PFSK-1 (cell line): ENCODE measurements at regions not wholly inside any gene's neighbourhood (a gene's known extent, or its start where the extent isn't known, plus 50 kb on each side); places are given as distances from the start of the nearest gene placed in this dataset.
A peak's percentile ranks its signal among the peaks of the same experiment; 100 is the strongest.

Experiments used
- FOXP2 ChIP-seq: optimal IDR thresholded peaks from 2 replicates; pipeline ENCODE3; 2011; ENCODE audit warnings: borderline replicate concordance, control low read depth, inconsistent platforms; ENCODE audit not compliant: insufficient read depth; ENCODE audit errors: extremely low read length, extremely low read depth
- POLR2AphosphoS5 ChIP-seq: IDR thresholded peaks from 2 replicates; pipeline ENCODE4 v1.6.1; 2012; ENCODE audit warnings: low read depth, mild to moderate bottlenecking, control low read depth, low read length, moderate library complexity
- REST ChIP-seq, 2 experiments: IDR thresholded peaks; 2 replicates each; pipeline versions ENCODE4 v1.6.1 to v1.8.0; 2011 to 2012; ENCODE audit warnings: low read depth in 2 of 2, low read length in 2 of 2, control low read depth in 1 of 2, inconsistent platforms in 1 of 2, mild to moderate bottlenecking in 1 of 2, moderate library complexity in 1 of 2; ENCODE audit not compliant: insufficient read depth in 1 of 2
- SIN3A ChIP-seq: IDR thresholded peaks from 2 replicates; pipeline ENCODE4 v1.6.1; 2012; ENCODE audit warnings: mild to moderate bottlenecking, low read length, moderate library complexity, borderline replicate concordance; ENCODE audit not compliant: insufficient read depth
- TAF1 ChIP-seq: IDR thresholded peaks from 2 replicates; pipeline ENCODE4 v1.6.1; 2012; ENCODE audit warnings: low read length, control low read depth, borderline replicate concordance; ENCODE audit not compliant: insufficient read depth

GRCh38 chr4:140252742-140253555, 99.0 kb upstream of the MAML3 start:
- TF ChIP-seq TAF1, result no peak
- TF ChIP-seq FOXP2, result peak; percentile 60
- TF ChIP-seq POLR2AphosphoS5, result no peak

DNA sequence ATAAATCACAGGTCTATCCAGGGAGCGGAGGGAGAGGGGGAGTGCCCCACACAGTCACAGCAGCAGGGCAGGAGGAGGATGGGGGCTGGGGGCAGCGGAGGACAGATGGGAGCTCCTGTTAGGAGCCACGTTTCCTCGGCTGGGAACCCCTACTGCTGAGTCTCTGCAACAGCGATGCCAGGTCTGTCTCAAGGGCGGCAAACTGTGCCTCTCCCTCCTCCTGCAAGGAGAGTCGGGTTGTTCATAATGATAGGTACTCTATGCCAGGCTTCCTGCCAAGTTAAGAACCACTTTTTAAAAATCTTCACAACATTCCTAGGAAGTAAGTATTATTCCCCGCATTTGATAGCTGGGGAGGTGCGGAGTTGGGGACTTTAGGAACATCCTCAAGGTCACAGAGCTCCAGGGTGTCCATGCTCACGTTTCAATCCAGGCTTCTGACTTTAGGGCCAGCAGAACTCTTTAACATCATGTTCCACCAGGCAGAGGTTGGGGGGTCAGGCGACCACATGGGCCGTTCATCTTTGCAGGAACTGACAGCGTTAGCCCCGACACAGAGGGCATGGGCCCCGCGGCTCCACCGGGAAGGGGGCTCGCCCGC, 98.3 kb upstream of the MAML3 start:
- TF ChIP-seq SIN3A (no peak), POLR2AphosphoS5 (no peak), FOXP2 (no peak), TAF1 (no peak), REST (IDR thresholded peaks at IDR 0.05; ENCODE audit: insufficient read depth in 1 of 2, low read depth in 2 of 2, low read length in 2 of 2) (no peak)

- no peak for TF ChIP-seq TAF1
Observed at GRCh38 chr4:140251571-140251970, 97.6 kb upstream of the MAML3 start.

DNA sequence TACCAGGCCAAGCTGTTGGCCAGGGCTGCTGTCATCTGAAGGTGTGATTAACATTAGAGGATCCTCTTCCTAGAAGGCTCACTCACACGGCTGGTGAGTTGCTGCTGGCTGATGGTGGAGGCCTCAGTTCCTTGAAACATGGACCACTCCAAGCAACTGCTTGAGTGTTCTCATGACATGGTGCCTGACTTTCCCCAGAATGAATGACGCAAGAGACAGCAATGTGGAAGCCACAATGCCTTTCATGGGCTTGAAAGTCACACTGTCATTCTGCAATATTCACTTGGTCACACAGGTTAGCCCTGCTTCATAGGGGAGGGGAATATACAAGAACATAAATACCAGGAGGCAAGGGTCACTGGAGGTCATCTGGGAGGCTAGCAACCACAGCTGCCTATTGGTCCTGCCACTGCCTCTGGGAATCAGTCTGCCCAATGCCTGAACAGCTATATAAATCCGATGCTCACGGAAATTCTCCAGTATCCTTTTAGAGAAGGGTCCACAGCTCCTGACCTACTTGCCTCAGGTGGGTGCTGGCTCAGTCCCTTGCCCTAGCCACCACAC, 97.1 kb upstream of the MAML3 start:
- TF ChIP-seq REST (IDR thresholded peaks at IDR 0.05; ENCODE audit: insufficient read depth in 1 of 2, low read depth in 2 of 2, low read length in 2 of 2) (no peak), POLR2AphosphoS5 (no peak), FOXP2 (no peak), SIN3A (no peak), TAF1 (no peak)

GRCh38 chr4:140249351-140249750, 95.4 kb upstream of the MAML3 start:
- no peak for TF ChIP-seq POLR2AphosphoS5
- TF ChIP-seq TAF1, result no peak
- TF ChIP-seq REST (IDR thresholded peaks at IDR 0.05; ENCODE audit: insufficient read depth in 1 of 2, low read depth in 2 of 2, low read length in 2 of 2), result no peak
- no peak for TF ChIP-seq SIN3A
- TF ChIP-seq FOXP2, result no peak

DNA sequence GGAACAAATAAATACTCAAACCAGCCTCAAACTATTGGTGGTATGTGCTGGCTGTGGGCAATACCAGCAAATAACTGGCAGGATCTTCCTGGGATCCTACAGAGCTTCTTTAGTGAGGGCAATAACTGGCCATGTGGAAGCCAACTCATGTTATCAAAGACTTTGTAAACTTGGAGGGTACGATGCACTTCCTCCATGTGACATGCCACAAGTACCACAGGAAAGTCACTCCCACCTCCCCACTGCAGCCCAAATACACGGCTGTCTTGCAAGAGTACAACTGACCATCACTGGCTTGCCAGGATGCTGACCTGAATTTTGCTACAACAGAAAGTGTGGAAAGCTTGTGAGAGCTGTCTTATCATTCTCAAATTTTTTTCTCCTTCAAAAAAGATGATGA, 93.3 kb upstream of the MAML3 start:
- no peak for TF ChIP-seq REST (IDR thresholded peaks at IDR 0.05; ENCODE audit: insufficient read depth in 1 of 2, low read depth in 2 of 2, low read length in 2 of 2)
- TF ChIP-seq POLR2AphosphoS5, result no peak
- TF ChIP-seq TAF1, result no peak
- TF ChIP-seq SIN3A, result no peak
- TF ChIP-seq FOXP2, result no peak
